H9 (cell line): ENCODE measurements at regions not wholly inside any gene's neighbourhood (a gene's known extent, or its start where the extent isn't known, plus 50 kb on each side); places are given as distances from the start of the nearest gene placed in this dataset.

Experiments used
- DNase-seq: peaks from one replicate; pipeline ENCODE4 v3.0.0-alpha.2; 2017
- H2AFZ ChIP-seq: one replicate; pipeline ENCODE4 v1.6.1; 2013; ENCODE audit warnings: mild to moderate bottlenecking, low read length, control low read depth, moderate library complexity
- H2AK5ac ChIP-seq: 2 replicates; pipeline ENCODE4 v1.6.1; 2013; ENCODE audit warnings: low read length, control low read depth, mixed read lengths; ENCODE audit not compliant: insufficient read length
- H2BK120ac ChIP-seq: one replicate; pipeline ENCODE4 v1.6.1; 2013; ENCODE audit warnings: low read depth, mild to moderate bottlenecking, low read length, control low read depth, inconsistent platforms; ENCODE audit not compliant: poor library complexity, severe bottlenecking
- H2BK12ac ChIP-seq: 2 replicates; pipeline ENCODE4 v1.6.1; 2013; ENCODE audit warnings: low read length, control low read depth, mixed read lengths, low read depth; ENCODE audit not compliant: insufficient read length
- H2BK15ac ChIP-seq: 2 replicates; pipeline ENCODE4 v1.6.1; 2013; ENCODE audit warnings: low read depth, low read length, control low read depth
- H2BK20ac ChIP-seq: one replicate; pipeline ENCODE4 v1.6.1; 2013; ENCODE audit warnings: low read depth, mild to moderate bottlenecking, low read length, control low read depth, inconsistent platforms; ENCODE audit not compliant: poor library complexity, severe bottlenecking
- H2BK5ac ChIP-seq: 2 replicates; pipeline ENCODE4 v1.6.1; 2013; ENCODE audit warnings: low read length, control low read depth, mixed read lengths; ENCODE audit not compliant: insufficient read length
- H3K14ac ChIP-seq: 2 replicates; pipeline ENCODE4 v1.6.1; 2013; ENCODE audit warnings: low read length, control low read depth; ENCODE audit not compliant: insufficient read depth
- H3K18ac ChIP-seq: 2 replicates; pipeline ENCODE4 v1.6.1; 2013; ENCODE audit warnings: low read depth, mild to moderate bottlenecking, mixed read lengths, low read length, control low read depth; ENCODE audit not compliant: insufficient read length
- H3K23ac ChIP-seq: 2 replicates; pipeline ENCODE4 v1.6.1; 2013; ENCODE audit warnings: low read length, control low read depth, mixed read lengths, low read depth; ENCODE audit not compliant: insufficient read length
- H3K23me2 ChIP-seq: 2 replicates; pipeline ENCODE4 v1.6.1; 2013; ENCODE audit warnings: low read depth, mild to moderate bottlenecking, mixed read lengths, low read length, control low read depth; ENCODE audit not compliant: insufficient read length, poor library complexity, severe bottlenecking
- H3K27ac ChIP-seq: 2 replicates; pipeline ENCODE4 v1.5.1; 2013; ENCODE audit warnings: low read length, control low read depth, mixed read lengths, low read depth; ENCODE audit not compliant: insufficient read length
- H3K27me3 ChIP-seq: 2 replicates; pipeline ENCODE4 v1.6.1; 2013; ENCODE audit warnings: low read length, control low read depth, inconsistent platforms; ENCODE audit not compliant: insufficient read depth
- H3K4ac ChIP-seq: 2 replicates; pipeline ENCODE4 v1.6.1; 2013; ENCODE audit warnings: low read depth, mild to moderate bottlenecking, control low read depth, inconsistent platforms, low read length, moderate library complexity
- H3K4me1 ChIP-seq: 2 replicates; pipeline ENCODE4 v1.6.1; 2013; ENCODE audit warnings: low read length, control low read depth, inconsistent platforms; ENCODE audit not compliant: insufficient read depth
- H3K4me2 ChIP-seq: 2 replicates; pipeline ENCODE4 v1.6.1; 2013; ENCODE audit warnings: low read length, control low read depth, mixed read lengths; ENCODE audit not compliant: insufficient read length, insufficient read depth
- H3K56ac ChIP-seq: 2 replicates; pipeline ENCODE4 v1.6.1; 2013; ENCODE audit warnings: low read depth, mild to moderate bottlenecking, mixed read lengths, low read length, control low read depth; ENCODE audit not compliant: insufficient read length
- H3K79me1 ChIP-seq: 2 replicates; pipeline ENCODE4 v1.6.1; 2013; ENCODE audit warnings: low read depth, mild to moderate bottlenecking, moderate library complexity, low read length, control low read depth, inconsistent platforms; ENCODE audit not compliant: insufficient read depth, poor library complexity, severe bottlenecking
- H3K79me2 ChIP-seq: 2 replicates; pipeline ENCODE4 v1.6.1; 2013; ENCODE audit warnings: low read length, control low read depth, inconsistent platforms; ENCODE audit not compliant: insufficient read depth
- H3K9ac ChIP-seq: 2 replicates; pipeline ENCODE4 v1.6.1; 2013; ENCODE audit warnings: low read length, control low read depth, mixed read lengths; ENCODE audit not compliant: insufficient read length; ENCODE audit errors: extremely low read depth
- H3K9me3 ChIP-seq: one replicate; pipeline ENCODE4 v1.6.1; 2013; ENCODE audit warnings: low read depth, low read length, inconsistent platforms; ENCODE audit not compliant: control insufficient read depth
- H3T11ph ChIP-seq: one replicate; pipeline ENCODE4 v1.6.1; 2013; ENCODE audit warnings: mild to moderate bottlenecking, low read length, control low read depth, inconsistent platforms
- H4K20me1 ChIP-seq: one replicate; pipeline ENCODE4 v1.6.1; 2013; ENCODE audit not compliant: control insufficient read depth, insufficient read length, insufficient read depth
- H4K5ac ChIP-seq: 2 replicates; pipeline ENCODE4 v1.6.1; 2013; ENCODE audit warnings: low read depth, mild to moderate bottlenecking, mixed read lengths, low read length, control low read depth; ENCODE audit not compliant: insufficient read length
- H4K8ac ChIP-seq: replicated peaks from 2 replicates; pipeline ENCODE4 v1.6.1; 2013; ENCODE audit warnings: low read length, control low read depth, mixed read lengths, low read depth; ENCODE audit not compliant: insufficient read length
- H4K91ac ChIP-seq: 2 replicates; pipeline ENCODE4 v1.6.1; 2013; ENCODE audit warnings: low read depth, mild to moderate bottlenecking, moderate library complexity, mixed read lengths, low read length, control low read depth; ENCODE audit not compliant: insufficient read length
- H3K27ac Mint-ChIP-seq, 3 experiments: 2 replicates in 2 of 3; 3 replicates in 1 of 3; pipeline ENCODE4 v1.8.0; 2020 to 2021; ENCODE audit warnings: mixed read lengths in 3 of 3, mild to moderate bottlenecking in 1 of 3, moderate library complexity in 1 of 3
- H3K27me3 Mint-ChIP-seq: 2 replicates; pipeline ENCODE4 v1.8.0; 2021; ENCODE audit warnings: low read depth, mild to moderate bottlenecking, moderate library complexity, mixed read lengths
- H3K36me3 Mint-ChIP-seq, 3 experiments: 2 replicates in 2 of 3; 3 replicates in 1 of 3; pipeline ENCODE4 v1.8.0; 2020 to 2021; ENCODE audit warnings: low read depth in 3 of 3, mixed read lengths in 3 of 3; ENCODE audit not compliant: insufficient read depth in 1 of 3
- H3K4me1 Mint-ChIP-seq, 2 experiments: 2 replicates each; pipeline ENCODE4 v1.8.0; 2020; ENCODE audit warnings: mixed read lengths in 2 of 2
- H3K4me3 Mint-ChIP-seq, 2 experiments: 2 replicates in 1 of 2; 3 replicates in 1 of 2; pipeline ENCODE4 v1.8.0; 2020 to 2021; ENCODE audit warnings: mild to moderate bottlenecking in 2 of 2, mixed read lengths in 2 of 2, moderate library complexity in 1 of 2
- H3K9me3 Mint-ChIP-seq, 2 experiments: 2 replicates in 1 of 2; 3 replicates in 1 of 2; pipeline ENCODE4 v1.8.0; 2020; ENCODE audit warnings: mild to moderate bottlenecking in 2 of 2, mixed read lengths in 2 of 2, moderate library complexity in 1 of 2
- WGBS: extraction: QIAGEN DNeasy Blood & Tissue Kit; methylation state at CpG from one replicate; pipeline ENCODE4 v1.1.7; 2013; ENCODE audit warnings: missing lambda C conversion rate, low lambda C conversion rate, mixed read lengths; ENCODE audit not compliant: insufficient read length; ENCODE audit errors: extremely low coverage; 5-methylcytosine and 5-hydroxymethylcytosine counted together
- TF ChIP-seq, protein P1 (sequence below): fragments of 200-600 bp; sonication (generic); conservative IDR thresholded peaks from 3 replicates; pipeline ENCODE4 v1.8.0; 2021; ENCODE audit warnings: antibody characterized with exemption, mild to moderate bottlenecking

DNA sequence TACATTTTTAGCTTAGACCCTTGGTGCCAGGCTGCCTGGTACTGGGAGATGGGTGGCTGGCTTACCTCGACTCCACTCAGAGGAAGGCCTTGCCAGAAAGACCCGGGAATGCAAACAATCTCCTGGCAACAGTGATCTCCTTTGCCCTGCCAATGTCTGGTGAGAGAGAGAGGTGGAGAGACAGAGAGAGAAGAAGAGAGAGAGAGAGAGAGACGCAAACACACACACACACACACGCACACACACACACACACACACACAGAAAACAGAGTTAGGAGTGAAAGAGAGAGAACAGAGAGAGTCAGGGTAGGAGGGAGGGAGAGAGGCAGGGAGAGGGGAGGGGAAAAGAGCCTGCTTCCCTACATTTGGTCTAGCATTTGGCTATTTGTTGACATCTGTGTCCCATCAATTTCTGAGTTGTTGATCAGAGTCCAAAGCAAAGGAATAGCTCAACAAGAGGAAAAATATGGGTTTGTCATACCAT, 181.6 kb upstream of the MAP1B start:
- no peak overlapping the region for H3K4ac ChIP-seq
- no peak overlapping the region for H2BK120ac ChIP-seq
- no peak overlapping the region for H2AK5ac ChIP-seq
- no peak overlapping the region for H2BK15ac ChIP-seq
- Mint-ChIP-seq H3K27me3 (no peaks in the 10 kb centered on the region), H3K27ac (no peak overlapping the region; a peak in 1 of 7 replicates), H3K4me3 (no peak overlapping the region), H3K36me3 (peaks cover 0 to 4% (median 0%) of the 10 kb centered on the region in 3 experiments; a peak in 1 of 7 replicates), H3K9me3 (no peaks in the 10 kb centered on the region; a peak in 2 of 5 replicates), H3K4me1 (peaks cover 22 to 30% of the 10 kb centered on the region in 2 experiments)
- H3K23ac ChIP-seq = no peak overlapping the region
- no peak for DNase-seq
- 0 out of 2 replicates have a peak, but pooled peaks cover 4% of the 10 kb centered on the region for H3K4me1 ChIP-seq
- no peak overlapping the region for H4K8ac ChIP-seq
- no peak overlapping the region for H3K9ac ChIP-seq
- no peaks in the 10 kb centered on the region for H3K9me3 ChIP-seq
- H3K79me2 ChIP-seq = no peaks in the 10 kb centered on the region
- no peak overlapping the region for H4K91ac ChIP-seq
- TF ChIP-seq, protein P1, sequence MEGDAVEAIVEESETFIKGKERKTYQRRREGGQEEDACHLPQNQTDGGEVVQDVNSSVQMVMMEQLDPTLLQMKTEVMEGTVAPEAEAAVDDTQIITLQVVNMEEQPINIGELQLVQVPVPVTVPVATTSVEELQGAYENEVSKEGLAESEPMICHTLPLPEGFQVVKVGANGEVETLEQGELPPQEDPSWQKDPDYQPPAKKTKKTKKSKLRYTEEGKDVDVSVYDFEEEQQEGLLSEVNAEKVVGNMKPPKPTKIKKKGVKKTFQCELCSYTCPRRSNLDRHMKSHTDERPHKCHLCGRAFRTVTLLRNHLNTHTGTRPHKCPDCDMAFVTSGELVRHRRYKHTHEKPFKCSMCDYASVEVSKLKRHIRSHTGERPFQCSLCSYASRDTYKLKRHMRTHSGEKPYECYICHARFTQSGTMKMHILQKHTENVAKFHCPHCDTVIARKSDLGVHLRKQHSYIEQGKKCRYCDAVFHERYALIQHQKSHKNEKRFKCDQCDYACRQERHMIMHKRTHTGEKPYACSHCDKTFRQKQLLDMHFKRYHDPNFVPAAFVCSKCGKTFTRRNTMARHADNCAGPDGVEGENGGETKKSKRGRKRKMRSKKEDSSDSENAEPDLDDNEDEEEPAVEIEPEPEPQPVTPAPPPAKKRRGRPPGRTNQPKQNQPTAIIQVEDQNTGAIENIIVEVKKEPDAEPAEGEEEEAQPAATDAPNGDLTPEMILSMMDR = no peak
- H3K14ac ChIP-seq = no peak overlapping the region
- H2BK12ac ChIP-seq = no peak overlapping the region
- H4K5ac ChIP-seq = no peak overlapping the region
- no CpG with 5 or more reads among the region's 4 CpGs for WGBS
- no peak overlapping the region for H3K4me2 ChIP-seq
- no peak overlapping the region for H3K27ac ChIP-seq
- H3K23me2 ChIP-seq = no peaks in the 10 kb centered on the region
- no peaks in the 10 kb centered on the region for H3K79me1 ChIP-seq
- H2AFZ ChIP-seq = no peak overlapping the region
- H2BK20ac ChIP-seq = no peak overlapping the region
- H3K18ac ChIP-seq = no peak overlapping the region
- H4K20me1 ChIP-seq = no peaks in the 10 kb centered on the region
- H2BK5ac ChIP-seq = no peak overlapping the region
- H3K27me3 ChIP-seq = no peaks in the 10 kb centered on the region
- no peak overlapping the region for H3T11ph ChIP-seq
- no peak overlapping the region for H3K56ac ChIP-seq
